H1 (cell line): ENCODE measurements at regions not wholly inside any gene's neighbourhood (a gene's known extent, or its start where the extent isn't known, plus 50 kb on each side); places are given as distances from the start of the nearest gene placed in this dataset.

Source experiments
- CTCF ChIA-PET: fragments of 300-600 bp; sonication (Branson Sonifier 250); formaldehyde crosslinking; loops from one replicate; lab custom pipeline; 2021; ENCODE audit not compliant: partially characterized antibody; lab: Charles Lee
- POLR2A ChIA-PET: fragments of 300-600 bp; sonication (Branson Sonifier 250); formaldehyde crosslinking; loops from one replicate; lab custom pipeline; 2021; ENCODE audit warnings: inconsistent platforms; ENCODE audit not compliant: partially characterized antibody; lab: Charles Lee
- DNase-seq, 2 experiments: peaks; one replicate each; pipeline versions ENCODE4 v3.0.0 to v3.0.0-alpha.2; 2010 to 2022; ENCODE audit warnings: low spot score in 2 of 2, low read depth in 1 of 2, mixed read lengths in 1 of 2
- FAIRE-seq: peaks from 2 replicates; lab custom pipeline; 2011; peaks lifted over from hg19 to GRCh38; lab: Jason Lieb, UNC
- H2AFZ ChIP-seq: 2 replicates; pipeline ENCODE4 v1.8.1; 2012; ENCODE audit warnings: low read length, inconsistent platforms
- H2AK5ac ChIP-seq: 2 replicates; pipeline ENCODE4 v1.6.1; 2013; ENCODE audit warnings: low read depth, low read length
- H2BK120ac ChIP-seq: replicated peaks from 2 replicates; pipeline ENCODE3; 2013; ENCODE audit warnings: low read depth, low read length, inconsistent platforms
- H2BK12ac ChIP-seq: 2 replicates; pipeline ENCODE4 v1.6.1; 2013; ENCODE audit warnings: low read depth, low read length
- H2BK15ac ChIP-seq: 2 replicates; pipeline ENCODE4 v1.6.1; 2013; ENCODE audit warnings: low read length
- H2BK20ac ChIP-seq: 2 replicates; pipeline ENCODE4 v1.6.1; 2013; ENCODE audit warnings: low read length
- H2BK5ac ChIP-seq: 2 replicates; pipeline ENCODE4 v1.6.1; 2013; ENCODE audit warnings: low read depth, low read length
- H3K14ac ChIP-seq: 2 replicates; pipeline ENCODE4 v1.6.1; 2013; ENCODE audit warnings: inconsistent platforms; ENCODE audit not compliant: insufficient read length
- H3K18ac ChIP-seq: 2 replicates; pipeline ENCODE4 v1.6.1; 2013; ENCODE audit warnings: low read length; ENCODE audit errors: extremely low read depth
- H3K23ac ChIP-seq: 2 replicates; pipeline ENCODE4 v1.6.1; 2013; ENCODE audit warnings: inconsistent platforms; ENCODE audit not compliant: insufficient read length
- H3K23me2 ChIP-seq: 2 replicates; pipeline ENCODE4 v1.6.1; 2013; ENCODE audit warnings: low read depth, low read length
- H3K27ac ChIP-seq: 2 replicates; pipeline ENCODE4 v1.6.1; 2011; ENCODE audit warnings: low read depth, low read length, inconsistent platforms
- H3K27me3 ChIP-seq, 4 experiments: replicated peaks in 1 of 4; 1 replicate in 1 of 4; 2 replicates in 3 of 4; pipeline versions ENCODE4 v1.6.1 to v1.8.1; 2011 to 2013; ENCODE audit warnings: low read length in 3 of 4, mild to moderate bottlenecking in 3 of 4, inconsistent platforms in 2 of 4, mixed read lengths in 2 of 4, moderate library complexity in 1 of 4; ENCODE audit not compliant: control insufficient read depth in 3 of 4, insufficient read depth in 3 of 4; ENCODE audit errors: extremely low read depth in 1 of 4
- H3K36me3 ChIP-seq, 4 experiments: 2 replicates each; pipeline versions ENCODE4 v1.6.1 to v1.8.1; 2011 to 2013; ENCODE audit warnings: mild to moderate bottlenecking in 4 of 4, low read length in 3 of 4, moderate library complexity in 2 of 4, control low read depth in 1 of 4, inconsistent platforms in 1 of 4; ENCODE audit not compliant: insufficient read depth in 4 of 4, control insufficient read depth in 2 of 4
- H3K4ac ChIP-seq: replicated peaks from 2 replicates; pipeline ENCODE3; 2013; ENCODE audit warnings: low read length, low read depth, mixed read lengths, inconsistent platforms; ENCODE audit not compliant: insufficient read length
- H3K4me1 ChIP-seq, 4 experiments: replicated peaks in 1 of 4; 1 replicate in 1 of 4; 2 replicates in 3 of 4; pipeline versions ENCODE4 v1.6.1 to v1.8.1; 2011 to 2013; ENCODE audit warnings: low read length in 3 of 4, inconsistent platforms in 2 of 4, mixed read lengths in 1 of 4; ENCODE audit not compliant: insufficient read depth in 4 of 4, control insufficient read depth in 3 of 4
- H3K4me2 ChIP-seq, 2 experiments: 2 replicates each; pipeline versions ENCODE4 v1.6.1 to v1.8.1; 2011 to 2013; ENCODE audit warnings: low read depth in 2 of 2, low read length in 2 of 2, control low read depth in 1 of 2, inconsistent platforms in 1 of 2, mild to moderate bottlenecking in 1 of 2; ENCODE audit not compliant: insufficient read depth in 1 of 2
- H3K4me3 ChIP-seq, 4 experiments: fragments of 200-600, 300-600 bp in 1 of 4; sonication (generic), shearing (Covaris generic), sonication (Bioruptor Twin) in 1 of 4; 2 replicates each; pipeline versions ENCODE4 v1.5.1 to v1.8.1; 2011 to 2016; ENCODE audit warnings: low read length in 4 of 4, low read depth in 3 of 4, control low read depth in 2 of 4, inconsistent platforms in 2 of 4, mild to moderate bottlenecking in 2 of 4, mixed read lengths in 1 of 4, moderate library complexity in 1 of 4; ENCODE audit not compliant: insufficient read depth in 2 of 4; ENCODE audit errors: extremely low read depth in 1 of 4
- H3K56ac ChIP-seq: replicated peaks from 2 replicates; pipeline ENCODE3; 2013; ENCODE audit warnings: low read depth, mild to moderate bottlenecking, mixed read lengths, low read length, inconsistent platforms; ENCODE audit not compliant: insufficient read length
- H3K79me1 ChIP-seq: 2 replicates; pipeline ENCODE4 v1.6.1; 2013; ENCODE audit warnings: low read depth, low read length, control low read depth
- H3K79me2 ChIP-seq, 2 experiments: 2 replicates each; pipeline versions ENCODE4 v1.6.1 to v1.8.1; 2012 to 2013; ENCODE audit warnings: low read length in 2 of 2, mild to moderate bottlenecking in 2 of 2, inconsistent platforms in 1 of 2; ENCODE audit not compliant: insufficient read depth in 2 of 2, control insufficient read depth in 1 of 2
- H3K9ac ChIP-seq, 4 experiments: replicated peaks in 1 of 4; 1 replicate in 1 of 4; 2 replicates in 3 of 4; pipeline versions ENCODE4 v1.6.1 to v1.8.1; 2011 to 2013; ENCODE audit warnings: low read depth in 3 of 4, low read length in 3 of 4, control low read depth in 2 of 4, mild to moderate bottlenecking in 2 of 4, moderate library complexity in 2 of 4, inconsistent platforms in 1 of 4; ENCODE audit errors: extremely low read depth in 1 of 4
- H3K9me3 ChIP-seq, 2 experiments: 2 replicates each; pipeline versions ENCODE4 v1.6.1 to v1.8.1; 2012 to 2013; ENCODE audit warnings: mild to moderate bottlenecking in 2 of 2, moderate library complexity in 2 of 2, control low read depth in 1 of 2, inconsistent platforms in 1 of 2, low read depth in 1 of 2, low read length in 1 of 2, mixed read lengths in 1 of 2; ENCODE audit not compliant: insufficient read depth in 2 of 2
- H4K20me1 ChIP-seq, 2 experiments: replicated peaks in 1 of 2; 2 replicates each; pipeline versions ENCODE3 to v1.8.1; 2011 to 2013; ENCODE audit warnings: inconsistent platforms in 2 of 2, low read length in 2 of 2, mild to moderate bottlenecking in 1 of 2; ENCODE audit not compliant: insufficient read depth in 2 of 2, control insufficient read depth in 1 of 2
- H4K5ac ChIP-seq: 2 replicates; pipeline ENCODE4 v1.6.1; 2013; ENCODE audit warnings: low read length, low read depth, mixed read lengths, inconsistent platforms; ENCODE audit not compliant: insufficient read length
- H4K8ac ChIP-seq: 2 replicates; pipeline ENCODE4 v1.8.0; 2013; ENCODE audit warnings: mild to moderate bottlenecking, moderate library complexity, low read length, inconsistent platforms; ENCODE audit not compliant: insufficient read depth; ENCODE audit errors: extremely low read depth
- H4K91ac ChIP-seq: replicated peaks from 2 replicates; pipeline ENCODE3; 2013; ENCODE audit warnings: low read length, mixed read lengths, inconsistent platforms; ENCODE audit not compliant: insufficient read length
- FOSL1 ChIP-seq: IDR thresholded peaks from 2 replicates; pipeline ENCODE4 v1.6.1; 2011; ENCODE audit warnings: mild to moderate bottlenecking, low read depth, low read length, moderate library complexity; ENCODE audit not compliant: insufficient read depth
- GTF2F1 ChIP-seq: IDR thresholded peaks from 2 replicates; pipeline ENCODE4 v1.6.1; 2012; ENCODE audit warnings: low read depth, low read length, improper control_type of control experiment, borderline replicate concordance
- HDAC6 ChIP-seq: IDR thresholded peaks from one replicate; pipeline ENCODE4 v1.7.1; 2012; ENCODE audit warnings: low read depth, mild to moderate bottlenecking, inconsistent platforms, low read length, moderate library complexity
- KDM4A ChIP-seq: IDR thresholded peaks from one replicate; pipeline ENCODE4 v1.7.1; 2012; ENCODE audit warnings: low read depth, mild to moderate bottlenecking, moderate library complexity, low read length, inconsistent platforms; ENCODE audit not compliant: severe bottlenecking
- POU5F1 ChIP-seq: IDR thresholded peaks from 2 replicates; pipeline ENCODE4 v1.6.1; 2011; ENCODE audit warnings: low read depth, mild to moderate bottlenecking, low read length, moderate library complexity
- RBBP5 ChIP-seq: IDR thresholded peaks from 2 replicates; pipeline ENCODE4 v1.7.1; 2012; ENCODE audit warnings: low read depth, mild to moderate bottlenecking, inconsistent platforms, low read length, moderate library complexity, borderline replicate concordance
- ZNF274 ChIP-seq: IDR thresholded peaks from 2 replicates; pipeline ENCODE4 v1.7.0; 2012; ENCODE audit warnings: low read length, borderline replicate concordance; ENCODE audit errors: extremely low read depth
- WGBS, 2 experiments: shearing (Covaris generic) in 1 of 2; methylation state at CpG; one replicate each; pipeline versions ENCODE4 v1.1.6 to v1.1.7; 2013 to 2015; ENCODE audit warnings: low lambda C conversion rate in 2 of 2, mixed read lengths in 2 of 2, inconsistent platforms in 1 of 2, low coverage in 1 of 2, missing lambda C conversion rate in 1 of 2; ENCODE audit not compliant: insufficient replicate concordance in 2 of 2, insufficient coverage in 1 of 2, insufficient read length in 1 of 2; ENCODE audit errors: extremely low coverage in 1 of 2, missing lambda C conversion rate in 1 of 2; 5-methylcytosine and 5-hydroxymethylcytosine counted together

GRCh38 chr13:34555988-34556387 lies 386.1 kb upstream of the NBEA start:
- Histone ChIP-seq H3K79me2 (no peaks in the 10 kb centered on the region), H3K9me3 (no peaks in the 10 kb centered on the region), H2BK120ac (no peak overlapping the region), H3K27me3 (no peaks in the 10 kb centered on the region), H2BK12ac (no peak overlapping the region), H3K9ac (no peak overlapping the region), H3K4me1 (no peaks in the 10 kb centered on the region), H2BK15ac (no peak overlapping the region), H3K14ac (no peak overlapping the region), H3K23ac (no peak overlapping the region), H4K5ac (no peak overlapping the region), H2BK5ac (no peak overlapping the region), H3K4ac (no peak overlapping the region), H4K20me1 (no peaks in the 10 kb centered on the region), H2AK5ac (no peak overlapping the region), H3K4me2 (no peak overlapping the region), H4K91ac (no peak overlapping the region), H3K23me2 (no peaks in the 10 kb centered on the region; the same call in none of the 2 replicates), H3K36me3 (no peaks in the 10 kb centered on the region), H2BK20ac (no peak overlapping the region), H3K56ac (no peak overlapping the region), H3K18ac (no peak overlapping the region), H2AFZ (no peak overlapping the region), H3K4me3 (no peak overlapping the region), H3K79me1 (no peaks in the 10 kb centered on the region), H4K8ac (no peak overlapping the region), H3K27ac (no peak overlapping the region)
- POLR2A ChIA-PET = no interaction called here
- CTCF ChIA-PET = no interaction called here
- 96% methylated on average over 4 of the region's 4 CpGs; no CpG with 5 or more reads in 1 of the 2 experiments for WGBS, 2 experiments
- FAIRE-seq = no peak
- DNase-seq = no peak
- TF ChIP-seq GTF2F1 (no peak), RBBP5 (no peak), ZNF274 (no peak), HDAC6 (no peak), KDM4A (no peak), POU5F1 (no peak), FOSL1 (no peak)
